Neural cell (in vitro differentiated cells): ENCODE measurements at regions not wholly inside any gene's neighbourhood (a gene's known extent, or its start where the extent isn't known, plus 50 kb on each side); places are given as distances from the start of the nearest gene placed in this dataset.

ENCODE experiments used
- H2AFZ ChIP-seq: fragments of 200-600, 300-800 bp; sonication (generic), shearing (Covaris generic); 2 replicates; pipeline ENCODE4 v1.6.0; 2014; ENCODE audit warnings: low read depth, mild to moderate bottlenecking, antibody characterized with exemption, low read length, moderate library complexity
- H3F3A ChIP-seq: fragments of 200-600 bp; shearing (Covaris generic); 2 replicates; pipeline ENCODE4 v1.6.1; 2016; ENCODE audit warnings: mild to moderate bottlenecking, moderate library complexity, mixed read lengths, antibody characterized with exemption, low read length; ENCODE audit not compliant: insufficient read depth, poor library complexity, severe bottlenecking
- H3K27ac ChIP-seq: fragments of 200-600, 300-800 bp; sonication (generic), shearing (Covaris generic); 2 replicates; pipeline ENCODE4 v1.5.1; 2014; ENCODE audit warnings: mild to moderate bottlenecking, low read length, moderate library complexity
- H3K27me3 ChIP-seq: fragments of 300-800, 200-600 bp; sonication (generic), shearing (Covaris generic); 2 replicates; pipeline ENCODE4 v1.6.0; 2014; ENCODE audit warnings: mild to moderate bottlenecking, low read depth, low read length, moderate library complexity; ENCODE audit not compliant: insufficient read depth
- H3K36me3 ChIP-seq: fragments of 300-800, 200-600 bp; sonication (generic), shearing (Covaris generic); 2 replicates; pipeline ENCODE4 v1.5.1; 2014; ENCODE audit warnings: mild to moderate bottlenecking, antibody characterized with exemption, low read length, moderate library complexity; ENCODE audit not compliant: insufficient read depth
- H3K4me2 ChIP-seq: fragments of 300-800, 200-600 bp; sonication (generic), shearing (Covaris generic); 2 replicates; pipeline ENCODE4 v1.6.0; 2014; ENCODE audit warnings: mild to moderate bottlenecking, low read length
- H3K4me3 ChIP-seq: fragments of 300-800, 200-600 bp; sonication (generic), shearing (Covaris generic); 2 replicates; pipeline ENCODE4 v1.5.1; 2014; ENCODE audit warnings: mild to moderate bottlenecking, low read length, moderate library complexity
- H3K79me2 ChIP-seq: fragments of 200-600 bp; shearing (Covaris generic); replicated peaks from 2 replicates; pipeline ENCODE4 v1.6.0; 2014; ENCODE audit warnings: mild to moderate bottlenecking, low read length, moderate library complexity; ENCODE audit not compliant: insufficient read depth
- H3K9ac ChIP-seq: fragments of 300-800, 200-600 bp; sonication (generic), shearing (Covaris generic); 2 replicates; pipeline ENCODE4 v1.6.1; 2016; ENCODE audit warnings: mild to moderate bottlenecking, low read length, mixed read lengths
- H3K9me2 ChIP-seq: fragments of 200-600 bp; shearing (Covaris generic); 2 replicates; pipeline ENCODE4 v1.6.1; 2016; ENCODE audit warnings: mild to moderate bottlenecking, low read length, mixed read lengths; ENCODE audit not compliant: insufficient read depth
- H3K9me3 ChIP-seq: fragments of 200-600, 300-800 bp; sonication (generic), shearing (Covaris generic); 2 replicates; pipeline ENCODE4 v1.6.1; 2016; ENCODE audit warnings: mild to moderate bottlenecking, mixed run types, low read length, moderate library complexity, mixed read lengths
- H4K20me1 ChIP-seq: fragments of 200-600 bp; shearing (Covaris generic); 2 replicates; pipeline ENCODE4 v1.6.1; 2016; ENCODE audit warnings: mild to moderate bottlenecking, mixed run types; ENCODE audit not compliant: insufficient read depth
- CTCF ChIP-seq: fragments of 450-650 bp; IDR thresholded peaks from 2 replicates; pipeline ENCODE4 v1.5.1; 2014; ENCODE audit warnings: antibody characterized with exemption, mild to moderate bottlenecking, moderate library complexity; ENCODE audit not compliant: poor library complexity, severe bottlenecking
- EP300 ChIP-seq: fragments of 450-650 bp; conservative IDR thresholded peaks from 2 replicates; pipeline ENCODE4 v1.6.1; 2014; ENCODE audit warnings: antibody characterized with exemption, mild to moderate bottlenecking, moderate library complexity; ENCODE audit not compliant: poor library complexity, severe bottlenecking
- EZH2 ChIP-seq: fragments of 200-600, 300-800 bp; shearing (Covaris generic), sonication (generic); IDR thresholded peaks from 2 replicates; pipeline ENCODE4 v1.6.1; 2014; ENCODE audit warnings: antibody characterized with exemption, low read length, borderline replicate concordance, mild to moderate bottlenecking; ENCODE audit not compliant: insufficient read depth, poor library complexity, severe bottlenecking
- MXI1 ChIP-seq: fragments of 450-650 bp; conservative IDR thresholded peaks from 2 replicates; pipeline ENCODE4 v1.6.1; 2014; ENCODE audit warnings: antibody characterized with exemption, mild to moderate bottlenecking; ENCODE audit not compliant: poor library complexity, severe bottlenecking
- POLR2AphosphoS5 ChIP-seq: IDR thresholded peaks from 2 replicates; pipeline ENCODE4 v1.6.1; 2012
- RAD21 ChIP-seq: fragments of 450-650 bp; conservative IDR thresholded peaks from 2 replicates; pipeline ENCODE4 v1.6.1; 2014; ENCODE audit warnings: antibody characterized with exemption, mild to moderate bottlenecking, moderate library complexity
- REST ChIP-seq: IDR thresholded peaks from 2 replicates; pipeline ENCODE4 v1.6.1; 2012; ENCODE audit warnings: borderline replicate concordance
- SMC3 ChIP-seq: fragments of 450-650 bp; conservative IDR thresholded peaks from 2 replicates; pipeline ENCODE4 v1.6.1; 2014; ENCODE audit warnings: antibody characterized with exemption, mild to moderate bottlenecking, moderate library complexity; ENCODE audit not compliant: poor library complexity
- TAF1 ChIP-seq: IDR thresholded peaks from 2 replicates; pipeline ENCODE4 v1.6.1; 2012; ENCODE audit warnings: low read depth

- no peak overlapping the region for H3K9ac ChIP-seq
- H3K9me2 ChIP-seq = no peaks in the 10 kb centered on the region
- H4K20me1 ChIP-seq = no peaks in the 10 kb centered on the region
- H3K4me3 ChIP-seq = no peak overlapping the region
- H3K27ac ChIP-seq = no peak overlapping the region
- H3K27me3 ChIP-seq = no peaks in the 10 kb centered on the region
- H3F3A ChIP-seq = no peaks in the 10 kb centered on the region
- no peaks in the 10 kb centered on the region for H3K9me3 ChIP-seq
- no peaks in the 10 kb centered on the region for H3K79me2 ChIP-seq
- no peak overlapping the region for H3K4me2 ChIP-seq
- no peaks in the 10 kb centered on the region for H3K36me3 ChIP-seq
- H2AFZ ChIP-seq = no peak overlapping the region
- no peak for TF ChIP-seq EP300
- TF ChIP-seq CTCF = no peak
- no peak for TF ChIP-seq MXI1
- TF ChIP-seq RAD21 = no peak
- TF ChIP-seq SMC3 = no peak
- no peak for TF ChIP-seq TAF1
- TF ChIP-seq REST = no peak
- no peak for TF ChIP-seq EZH2
Measured at GRCh38 chr18:9017905-9018227, 84.6 kb upstream of the NDUFV2 start.

- Histone ChIP-seq H2AFZ (no peak overlapping the region), H3K36me3 (no peaks in the 10 kb centered on the region), H3K4me3 (no peak overlapping the region), H3K4me2 (no peak overlapping the region), H4K20me1 (no peaks in the 10 kb centered on the region), H3K9ac (no peak overlapping the region), H3F3A (no peaks in the 10 kb centered on the region), H3K9me2 (no peaks in the 10 kb centered on the region), H3K9me3 (no peaks in the 10 kb centered on the region), H3K27ac (no peak overlapping the region), H3K79me2 (no peaks in the 10 kb centered on the region), H3K27me3 (no peaks in the 10 kb centered on the region)
- TF ChIP-seq RAD21 = no peak
- TF ChIP-seq CTCF = no peak
- no peak for TF ChIP-seq MXI1
- TF ChIP-seq EZH2 = no peak
- no peak for TF ChIP-seq SMC3
- TF ChIP-seq POLR2AphosphoS5 = no peak
- no peak for TF ChIP-seq EP300
Measured at GRCh38 chr18:9019135-9019534, 83.4 kb upstream of the NDUFV2 start.
